Neural progenitor cell (in vitro differentiated cells): ENCODE measurements at regions not wholly inside any gene's neighbourhood (a gene's known extent, or its start where the extent isn't known, plus 50 kb on each side); places are given as distances from the start of the nearest gene placed in this dataset.

Experiments
- DNase-seq: peaks from one replicate; pipeline ENCODE4 v3.0.0-alpha.2; 2016; ENCODE audit warnings: low spot score
- H2AFZ ChIP-seq: fragments of 200-600 bp; sonication (generic); replicated peaks from 2 replicates; pipeline ENCODE4 v1.6.1; 2016; ENCODE audit warnings: antibody characterized with exemption
- H3F3A ChIP-seq: fragments of 200-600 bp; sonication (generic); 2 replicates; pipeline ENCODE4 v1.6.1; 2016; ENCODE audit warnings: antibody characterized with exemption, low read depth
- H3K27ac ChIP-seq: fragments of 200-600 bp; sonication (generic); 2 replicates; pipeline ENCODE4 v1.5.1; 2016; ENCODE audit warnings: mild to moderate bottlenecking
- H3K27me3 ChIP-seq: fragments of 200-600 bp; sonication (generic); 2 replicates; pipeline ENCODE4 v1.6.1; 2016; ENCODE audit warnings: mild to moderate bottlenecking, moderate library complexity
- H3K36me3 ChIP-seq: fragments of 200-600 bp; sonication (generic); 2 replicates; pipeline ENCODE4 v1.5.1; 2016
- H3K4me1 ChIP-seq: fragments of 200-600 bp; sonication (generic); 2 replicates; pipeline ENCODE4 v1.6.1; 2016; ENCODE audit warnings: mixed run types
- H3K4me2 ChIP-seq: fragments of 200-600 bp; sonication (generic); 2 replicates; pipeline ENCODE4 v1.6.1; 2016
- H3K4me3 ChIP-seq: fragments of 200-600 bp; sonication (generic); 2 replicates; pipeline ENCODE4 v1.5.1; 2016
- H3K79me2 ChIP-seq: fragments of 200-600 bp; sonication (generic); 2 replicates; pipeline ENCODE4 v1.6.1; 2016; ENCODE audit warnings: low read depth
- H3K9ac ChIP-seq: fragments of 200-600 bp; sonication (generic); 2 replicates; pipeline ENCODE4 v1.6.1; 2016
- H3K9me3 ChIP-seq: fragments of 200-600 bp; sonication (generic); 2 replicates; pipeline ENCODE4 v1.5.1; 2016; ENCODE audit warnings: low read depth
- H4K20me1 ChIP-seq: fragments of 200-600 bp; sonication (generic); 2 replicates; pipeline ENCODE4 v1.6.1; 2016; ENCODE audit warnings: low read depth
- H3K27ac Mint-ChIP-seq: 3 replicates; pipeline ENCODE4 v1.8.0; 2021; ENCODE audit warnings: mixed read lengths
- H3K27me3 Mint-ChIP-seq: 2 replicates; pipeline ENCODE4 v1.8.0; 2022; ENCODE audit warnings: low read depth, mild to moderate bottlenecking, inconsistent platforms, moderate library complexity, mixed read lengths; ENCODE audit not compliant: insufficient read depth
- H3K36me3 Mint-ChIP-seq: 3 replicates; pipeline ENCODE4 v1.8.0; 2021; ENCODE audit warnings: mixed read lengths
- H3K4me1 Mint-ChIP-seq: 3 replicates; pipeline ENCODE4 v1.8.0; 2021; ENCODE audit warnings: mixed read lengths
- H3K4me3 Mint-ChIP-seq: 3 replicates; pipeline ENCODE4 v1.8.0; 2021; ENCODE audit warnings: mild to moderate bottlenecking, moderate library complexity, mixed read lengths
- H3K9me3 Mint-ChIP-seq: 3 replicates; pipeline ENCODE4 v1.8.0; 2020; ENCODE audit warnings: mixed read lengths
- EZH2 ChIP-seq: fragments of 200-600 bp; sonication (generic); IDR thresholded peaks from 2 replicates; pipeline ENCODE4 v1.6.1; 2017; ENCODE audit warnings: antibody characterized with exemption, mild to moderate bottlenecking, moderate library complexity
- EZH2phosphoT487 ChIP-seq: fragments of 200-600 bp; sonication (generic); IDR thresholded peaks from 2 replicates; pipeline ENCODE4 v1.6.1; 2017; ENCODE audit warnings: antibody characterized with exemption
- TF ChIP-seq, protein P1 (sequence below): fragments of 200-600 bp; sonication (generic); IDR thresholded peaks from 2 replicates; pipeline ENCODE4 v1.5.1; 2017; ENCODE audit warnings: antibody characterized with exemption, mild to moderate bottlenecking

DNA sequence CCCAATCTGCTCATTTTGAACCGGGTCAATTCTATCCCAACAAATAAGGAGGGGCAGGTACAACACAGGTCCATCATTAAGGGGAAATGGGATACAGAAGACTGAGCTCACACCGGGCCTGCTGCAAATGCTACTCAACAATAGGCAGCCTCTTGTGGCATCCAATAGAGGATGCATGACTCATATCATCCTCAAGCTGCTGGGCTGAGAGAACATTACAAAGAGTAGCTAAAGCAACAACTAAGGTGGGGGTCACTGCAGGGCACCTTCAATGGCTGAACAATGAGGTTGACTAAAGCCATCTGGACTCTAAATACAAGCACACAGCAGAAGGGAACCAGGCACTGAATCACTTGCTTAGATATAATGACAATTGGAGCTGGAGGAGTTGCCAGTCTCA, 130.1 kb upstream of the SYN3 start:
- H3K9me3 Mint-ChIP-seq, result peaks cover 6% of the 10 kb centered on the region

DNA sequence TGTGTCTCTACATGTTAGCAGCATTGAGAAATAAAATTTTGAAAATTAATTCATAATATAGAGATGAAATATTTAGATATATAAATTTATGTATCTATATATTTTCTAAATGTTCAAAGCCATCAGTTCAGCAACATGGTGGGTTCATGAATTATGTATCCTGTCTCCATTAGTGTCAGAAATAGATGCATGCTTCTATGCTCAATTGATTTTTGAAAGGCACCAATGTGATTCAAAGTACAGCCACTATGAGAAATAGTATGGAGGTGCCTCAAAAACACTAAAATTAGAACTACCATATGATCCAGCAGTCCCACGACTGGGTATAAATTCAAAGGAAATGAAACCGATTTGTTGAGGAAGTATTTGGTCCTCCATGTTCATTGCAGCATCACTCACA, 128.6 kb upstream of the SYN3 start:
- peaks cover 2% of the 10 kb centered on the region for H3K27me3 Mint-ChIP-seq
- DNase-seq, result no peak
- H4K20me1 ChIP-seq, result no peaks in the 10 kb centered on the region
- no peak overlapping the region for H2AFZ ChIP-seq
- no peak overlapping the region for H3K27ac ChIP-seq
- no peaks in the 10 kb centered on the region for H3K27me3 ChIP-seq
- TF ChIP-seq EZH2phosphoT487, result no peak
- no peak for TF ChIP-seq EZH2
- TF ChIP-seq, protein P1, sequence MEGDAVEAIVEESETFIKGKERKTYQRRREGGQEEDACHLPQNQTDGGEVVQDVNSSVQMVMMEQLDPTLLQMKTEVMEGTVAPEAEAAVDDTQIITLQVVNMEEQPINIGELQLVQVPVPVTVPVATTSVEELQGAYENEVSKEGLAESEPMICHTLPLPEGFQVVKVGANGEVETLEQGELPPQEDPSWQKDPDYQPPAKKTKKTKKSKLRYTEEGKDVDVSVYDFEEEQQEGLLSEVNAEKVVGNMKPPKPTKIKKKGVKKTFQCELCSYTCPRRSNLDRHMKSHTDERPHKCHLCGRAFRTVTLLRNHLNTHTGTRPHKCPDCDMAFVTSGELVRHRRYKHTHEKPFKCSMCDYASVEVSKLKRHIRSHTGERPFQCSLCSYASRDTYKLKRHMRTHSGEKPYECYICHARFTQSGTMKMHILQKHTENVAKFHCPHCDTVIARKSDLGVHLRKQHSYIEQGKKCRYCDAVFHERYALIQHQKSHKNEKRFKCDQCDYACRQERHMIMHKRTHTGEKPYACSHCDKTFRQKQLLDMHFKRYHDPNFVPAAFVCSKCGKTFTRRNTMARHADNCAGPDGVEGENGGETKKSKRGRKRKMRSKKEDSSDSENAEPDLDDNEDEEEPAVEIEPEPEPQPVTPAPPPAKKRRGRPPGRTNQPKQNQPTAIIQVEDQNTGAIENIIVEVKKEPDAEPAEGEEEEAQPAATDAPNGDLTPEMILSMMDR, result no peak
- H3K27ac Mint-ChIP-seq, result no peak overlapping the region
- no peaks in the 10 kb centered on the region for H3K36me3 Mint-ChIP-seq
- peaks cover 6% of the 10 kb centered on the region for H3K9me3 Mint-ChIP-seq
- H3K79me2 ChIP-seq, result no peaks in the 10 kb centered on the region
- no peaks in the 10 kb centered on the region for H3K4me1 ChIP-seq
- peaks cover 5% of the 10 kb centered on the region for H3K4me1 Mint-ChIP-seq
- H3F3A ChIP-seq, result no peaks in the 10 kb centered on the region
- H3K9ac ChIP-seq, result no peak overlapping the region
- H3K4me2 ChIP-seq, result no peak overlapping the region
- no peaks in the 10 kb centered on the region for H3K36me3 ChIP-seq
- no peak overlapping the region for H3K4me3 Mint-ChIP-seq
- H3K4me3 ChIP-seq, result no peak overlapping the region
- peaks cover 3% of the 10 kb centered on the region for H3K9me3 ChIP-seq

More for the DNA sequence above, 130.1 kb upstream of the SYN3 start:
- Histone ChIP-seq H4K20me1 (no peaks in the 10 kb centered on the region), H3K4me3 (no peak overlapping the region), H3F3A (no peaks in the 10 kb centered on the region), H3K4me2 (no peak overlapping the region), H3K79me2 (no peaks in the 10 kb centered on the region), H3K9ac (no peak overlapping the region), H3K27me3 (peaks cover 2% of the 10 kb centered on the region), H3K27ac (no peak overlapping the region), H3K36me3 (no peaks in the 10 kb centered on the region), H3K4me1 (no peaks in the 10 kb centered on the region), H3K9me3 (no peaks in the 10 kb centered on the region), H2AFZ (no peak overlapping the region)
- DNase-seq, result no peak
- Mint-ChIP-seq H3K27me3 (peaks cover 4% of the 10 kb centered on the region), H3K4me3 (no peak overlapping the region), H3K4me1 (peaks cover 5% of the 10 kb centered on the region), H3K27ac (no peak overlapping the region), H3K36me3 (no peaks in the 10 kb centered on the region)
- TF ChIP-seq EZH2 (no peak), EZH2phosphoT487 (no peak)
- TF ChIP-seq, protein P1, result no peak

DNA sequence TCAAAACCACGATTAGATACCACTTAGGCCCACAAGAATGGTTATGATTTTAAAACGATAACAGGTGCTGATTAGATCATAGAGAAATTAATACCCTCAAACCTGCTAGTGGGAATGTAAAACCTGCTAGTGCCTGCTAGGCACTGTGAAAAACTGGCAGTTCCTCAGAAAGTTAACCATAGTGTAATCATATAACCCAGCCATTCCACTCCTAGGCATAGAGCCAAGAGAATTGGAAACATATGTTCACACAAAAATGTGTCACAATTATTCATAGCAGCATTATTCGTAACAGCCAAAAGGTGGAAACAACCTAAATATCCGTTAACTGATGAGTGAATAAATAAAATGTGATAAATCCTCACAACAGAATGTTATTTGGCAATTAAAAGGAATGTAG, 122.2 kb upstream of the SYN3 start:
- Histone ChIP-seq H2AFZ (no peak overlapping the region), H3K4me3 (no peak overlapping the region), H4K20me1 (no peaks in the 10 kb centered on the region), H3K4me2 (no peak overlapping the region), H3F3A (no peaks in the 10 kb centered on the region), H3K36me3 (no peaks in the 10 kb centered on the region), H3K27ac (no peak overlapping the region), H3K9me3 (peaks cover 3% of the 10 kb centered on the region), H3K79me2 (no peaks in the 10 kb centered on the region), H3K9ac (no peak overlapping the region), H3K4me1 (no peaks in the 10 kb centered on the region), H3K27me3 (peaks cover under 1% of the 10 kb centered on the region)
- Mint-ChIP-seq H3K9me3 (peaks cover 6% of the 10 kb centered on the region), H3K27ac (no peak overlapping the region), H3K4me1 (no peaks in the 10 kb centered on the region), H3K27me3 (peaks cover 6% of the 10 kb centered on the region), H3K36me3 (no peaks in the 10 kb centered on the region), H3K4me3 (no peak overlapping the region)
- no peak for DNase-seq
- no peak for TF ChIP-seq EZH2
- no peak for TF ChIP-seq EZH2phosphoT487
- TF ChIP-seq, protein P1, result no peak
